Ovary (tissue), 7 donors: ENCODE measurements at regions not wholly inside any gene's neighbourhood (a gene's known extent, or its start where the extent isn't known, plus 50 kb on each side); places are given as distances from the start of the nearest gene placed in this dataset.

Experiments
- DNase-seq, 5 donors: peaks; one replicate each; pipeline ENCODE4 v3.0.0-alpha.2; 2019 to 2020
- H3K27ac ChIP-seq, 2 donors: fragments of 200-600 bp; one replicate each; pipeline versions ENCODE4 v1.5.1 to v1.8.0; 2019 to 2022
- H3K27me3 ChIP-seq: fragments of 200-600 bp; one replicate; pipeline ENCODE4 v1.8.0; 2022
- H3K36me3 ChIP-seq: fragments of 200-600 bp; sonication (generic); one replicate; pipeline ENCODE4 v1.5.1; 2019
- H3K4me1 ChIP-seq: one replicate; pipeline ENCODE4 v1.8.1; 2013; ENCODE audit warnings: mild to moderate bottlenecking, moderate library complexity; ENCODE audit not compliant: insufficient read depth
- H3K4me3 ChIP-seq: fragments of 200-600 bp; sonication (generic); one replicate; pipeline ENCODE4 v1.5.1; 2017
- H3K9me3 ChIP-seq, 2 donors: fragments of 200-600 bp in 1 of 2; sonication (generic) in 1 of 2; one replicate each; pipeline versions ENCODE4 v1.5.1 to v1.8.1; 2013 to 2019; ENCODE audit warnings: mild to moderate bottlenecking in 1 of 2, moderate library complexity in 1 of 2
- EP300 ChIP-seq: sonication (generic); formaldehyde crosslinking; IDR thresholded peaks from one replicate; pipeline ENCODE4 v1.6.1; 2017; ENCODE audit warnings: antibody characterized with exemption
- POLR2A ChIP-seq: fragments of 450-650 bp; IDR thresholded peaks from one replicate; pipeline ENCODE4 v1.6.1; 2017; ENCODE audit warnings: antibody characterized with exemption, mild to moderate bottlenecking, moderate library complexity
- WGBS, 3 donors: extraction: QIAGEN DNeasy Blood & Tissue Kit in 1 of 3; methylation state at CpG; one replicate each; pipeline versions ENCODE4 v1.1.5 to v1.1.7; 2013 to 2017; 5-methylcytosine and 5-hydroxymethylcytosine counted together
- intact Hi-C, 4 donors: fragments of 100-400 bp; cut with DNase I; formaldehyde crosslinking; loops; one replicate each; pipeline versions ENCODE4 v1.11.0 to v1.15.1; 2022 to 2023
- TF ChIP-seq, protein P1 (sequence below), 3 donors: fragments of 450-650 bp in 2 of 3; fragments of 200-600 bp in 1 of 3; IDR thresholded peaks; one replicate each; pipeline versions ENCODE4 v1.5.1 to v1.8.0; 2016 to 2022; ENCODE audit warnings: antibody characterized with exemption in 3 of 3, mild to moderate bottlenecking in 1 of 3
- donor health status: DM: no; HTN: no; CAD: no; lungs with moderate emphysema.
- donor health status: DM: no; HTN: no; CAD: no.
- donor health status: Bipolar disorder and iron deficiency.
- donor health status: DM: no; HTN: no; CAD: no.
- donor health status: DM: yes; HTN: yes; CAD: no.

DNA sequence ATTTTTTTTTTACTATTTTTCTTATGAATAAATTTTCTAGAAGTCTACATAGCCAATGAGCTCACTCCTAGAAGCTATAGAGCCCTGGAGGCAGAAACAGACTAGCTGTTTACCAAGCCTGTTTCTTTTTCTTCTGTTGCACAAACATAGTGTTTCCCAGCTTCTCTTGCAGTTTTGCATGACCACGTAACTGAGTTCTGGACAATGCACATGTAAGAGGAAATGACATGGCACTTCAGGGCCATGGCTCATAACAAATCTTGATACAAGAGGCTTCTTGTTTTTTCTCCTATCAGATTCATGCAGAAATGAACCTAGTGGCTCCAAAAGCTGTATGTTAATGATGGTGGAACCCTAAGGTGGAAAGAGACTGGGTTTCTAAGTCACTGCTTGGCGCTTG lies 127.4 kb downstream of the ZNF330 start:
- H3K27me3 ChIP-seq: no peaks in the 10 kb centered on the region
- TF ChIP-seq, protein P1, sequence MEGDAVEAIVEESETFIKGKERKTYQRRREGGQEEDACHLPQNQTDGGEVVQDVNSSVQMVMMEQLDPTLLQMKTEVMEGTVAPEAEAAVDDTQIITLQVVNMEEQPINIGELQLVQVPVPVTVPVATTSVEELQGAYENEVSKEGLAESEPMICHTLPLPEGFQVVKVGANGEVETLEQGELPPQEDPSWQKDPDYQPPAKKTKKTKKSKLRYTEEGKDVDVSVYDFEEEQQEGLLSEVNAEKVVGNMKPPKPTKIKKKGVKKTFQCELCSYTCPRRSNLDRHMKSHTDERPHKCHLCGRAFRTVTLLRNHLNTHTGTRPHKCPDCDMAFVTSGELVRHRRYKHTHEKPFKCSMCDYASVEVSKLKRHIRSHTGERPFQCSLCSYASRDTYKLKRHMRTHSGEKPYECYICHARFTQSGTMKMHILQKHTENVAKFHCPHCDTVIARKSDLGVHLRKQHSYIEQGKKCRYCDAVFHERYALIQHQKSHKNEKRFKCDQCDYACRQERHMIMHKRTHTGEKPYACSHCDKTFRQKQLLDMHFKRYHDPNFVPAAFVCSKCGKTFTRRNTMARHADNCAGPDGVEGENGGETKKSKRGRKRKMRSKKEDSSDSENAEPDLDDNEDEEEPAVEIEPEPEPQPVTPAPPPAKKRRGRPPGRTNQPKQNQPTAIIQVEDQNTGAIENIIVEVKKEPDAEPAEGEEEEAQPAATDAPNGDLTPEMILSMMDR (IDR thresholded peaks at IDR 0.05): no peak
- TF ChIP-seq EP300: no peak
- TF ChIP-seq POLR2A: no peak
- intact Hi-C loops: no loop called here
- no peak for DNase-seq
- H3K36me3 ChIP-seq: no peaks in the 10 kb centered on the region
- no peak overlapping the region for H3K4me3 ChIP-seq
- H3K4me1 ChIP-seq: no peaks in the 10 kb centered on the region
- no peak overlapping the region for H3K27ac ChIP-seq
- 85 to 90% (median 87%) methylated on average over 2 of the region's 2 CpGs for WGBS, 3 donors
- no peaks in the 10 kb centered on the region for H3K9me3 ChIP-seq

DNA sequence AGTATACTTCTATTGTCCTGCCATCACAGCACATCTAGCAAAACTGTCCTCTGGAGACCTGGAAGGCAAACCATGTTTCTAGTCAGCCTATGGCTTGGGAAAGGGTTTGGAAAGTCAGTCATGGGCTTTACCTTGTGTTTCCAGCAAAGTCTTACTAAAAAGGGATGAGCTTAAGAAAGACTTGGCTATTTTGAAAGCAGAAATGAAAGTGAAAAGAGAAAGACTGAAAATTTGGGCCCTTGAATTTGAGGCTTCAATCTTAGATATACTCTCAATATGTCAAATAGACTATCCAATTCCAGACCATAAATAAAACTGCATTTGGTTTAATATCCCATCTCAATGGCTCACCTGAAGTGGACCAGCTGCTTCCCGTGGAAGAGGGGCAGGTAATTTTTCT lies 127.9 kb downstream of the ZNF330 start:
- intact Hi-C loops: no loop called here
- Histone ChIP-seq H3K27ac (no peak overlapping the region), H3K36me3 (no peaks in the 10 kb centered on the region), H3K4me1 (no peaks in the 10 kb centered on the region), H3K27me3 (no peaks in the 10 kb centered on the region), H3K4me3 (no peak overlapping the region), H3K9me3 (no peaks in the 10 kb centered on the region)
- 90 to 97% (median 94%) methylated on average over 1 of the region's 1 CpG for WGBS, 3 donors
- TF ChIP-seq, protein P1 (IDR thresholded peaks at IDR 0.05): no peak
- TF ChIP-seq POLR2A (no peak), EP300 (no peak)
- DNase-seq: no peak

DNA sequence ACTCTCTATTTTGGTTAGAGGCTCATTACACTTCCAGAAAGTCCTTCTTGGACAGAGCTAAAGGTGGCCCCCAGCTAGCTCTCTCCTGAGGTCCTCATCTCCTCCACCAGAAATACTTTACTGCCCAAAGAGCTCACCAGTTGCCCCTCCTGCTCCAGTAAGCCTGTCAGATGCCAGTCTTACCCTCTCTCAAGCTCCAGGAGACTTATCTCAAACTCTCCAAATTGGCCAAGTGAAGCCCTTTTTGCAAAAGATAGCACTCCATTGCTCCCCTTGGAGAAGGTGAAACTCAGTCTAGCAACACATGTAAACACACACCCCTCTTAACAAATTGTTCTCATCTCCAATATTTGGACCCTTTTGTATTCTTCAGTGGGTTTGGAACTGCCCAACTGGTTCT lies 128.5 kb downstream of the ZNF330 start:
- Histone ChIP-seq H3K27ac (no peak overlapping the region), H3K27me3 (no peaks in the 10 kb centered on the region), H3K4me3 (no peak overlapping the region), H3K4me1 (no peaks in the 10 kb centered on the region), H3K36me3 (no peaks in the 10 kb centered on the region), H3K9me3 (no peaks in the 10 kb centered on the region)
- no peak for DNase-seq
- TF ChIP-seq, protein P1 (IDR thresholded peaks at IDR 0.05): no peak
- TF ChIP-seq POLR2A: no peak
- no peak for TF ChIP-seq EP300
- intact Hi-C loops: no loop called here

DNA sequence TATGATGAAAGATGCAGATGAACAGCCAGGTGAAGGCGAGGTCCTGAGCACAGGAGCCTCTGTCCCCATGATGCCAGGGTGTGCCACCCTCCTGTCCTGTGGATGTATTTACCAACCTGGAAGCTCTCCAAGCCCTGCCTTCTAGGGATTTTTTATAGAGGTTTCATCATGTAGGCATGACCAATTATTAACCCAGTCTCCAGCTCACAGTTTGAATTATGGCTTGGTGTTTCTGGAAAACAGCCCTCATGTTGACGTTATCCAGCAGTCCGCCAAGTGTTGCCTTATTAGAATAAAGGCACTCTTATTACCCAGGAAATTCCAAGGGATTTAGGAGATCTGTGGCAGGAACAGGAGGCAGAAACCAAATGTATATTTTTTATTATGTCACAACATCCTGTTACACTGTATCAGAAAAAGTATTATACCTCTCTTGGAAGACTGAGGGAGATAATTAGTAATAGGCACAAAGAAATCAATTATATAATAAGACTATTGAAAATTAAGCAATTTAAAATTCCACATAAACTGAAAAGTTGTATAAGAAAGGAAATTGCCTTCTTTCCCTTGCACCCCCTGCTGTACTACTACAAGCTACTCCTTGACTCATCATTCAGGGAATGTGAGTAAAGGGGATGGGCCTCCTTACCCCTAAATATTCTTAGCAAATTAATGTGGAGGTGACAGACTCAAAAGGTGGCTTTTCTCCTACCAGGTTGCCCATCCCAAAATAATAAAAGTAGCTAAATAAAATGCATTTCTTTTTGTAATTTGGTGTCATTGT lies 129.6 kb downstream of the ZNF330 start:
- H3K27ac ChIP-seq: no peak overlapping the region
- TF ChIP-seq POLR2A: no peak
- TF ChIP-seq, protein P1 (IDR thresholded peaks at IDR 0.05): no peak
- TF ChIP-seq EP300: no peak
- H3K4me3 ChIP-seq: no peak overlapping the region
- no peaks in the 10 kb centered on the region for H3K36me3 ChIP-seq
- intact Hi-C loops: no loop called here
- 59 to 75% (median 65%) methylated on average over 3 of the region's 3 CpGs for WGBS, 3 donors
- no peak for DNase-seq
- no peaks in the 10 kb centered on the region for H3K4me1 ChIP-seq
- no peaks in the 10 kb centered on the region for H3K9me3 ChIP-seq
- H3K27me3 ChIP-seq: no peaks in the 10 kb centered on the region
